K562 (cell line): ENCODE measurements at regions not wholly inside any gene's neighbourhood (a gene's known extent, or its start where the extent isn't known, plus 50 kb on each side); places are given as distances from the start of the nearest gene placed in this dataset.

Source experiments
- ATAC-seq: fragments of 200-7000 bp; cut with Tn5 transposase; 3 replicates; pipeline ENCODE4 v1.9.1; 2020; ENCODE audit warnings: moderate library complexity
- BruUV-seq: library from RNA; stranded (reverse); fragments of 400-500 nt; replicated peaks from 2 replicates; lab custom pipeline; 2021; lab: Mats Ljungman, UMichigan
- CTCF ChIA-PET: fragments of 300-600 bp; formaldehyde crosslinking; extraction: SDS; loops from one replicate; lab custom pipeline; 2021; ENCODE audit warnings: low intra/inter-chr PET ratio; lab: Yijun Ruan, JAX
- POLR2A ChIA-PET: fragments of 300-600, 350-650 bp; sonication (Branson Sonifier 250); formaldehyde crosslinking; extraction: SDS; loops from one replicate; lab custom pipeline; 2021; ENCODE audit warnings: antibody characterized with exemption, inconsistent platforms; lab: Yijun Ruan, JAX
- DNase-seq, 4 experiments: peaks; one replicate each; pipeline versions ENCODE4 v3.0.0 to v3.0.0-alpha.2; 2011 to 2018; ENCODE audit warnings: low spot score in 3 of 4, mixed read lengths in 3 of 4; ENCODE audit errors: extremely low read depth in 1 of 4
- FAIRE-seq: peaks from 2 replicates; lab custom pipeline; 2011; peaks lifted over from hg19 to GRCh38; lab: Jason Lieb, UNC
- H2AFZ ChIP-seq: 2 replicates; pipeline ENCODE4 v1.6.0; 2011; ENCODE audit warnings: low read depth, low read length, control low read depth, inconsistent platforms
- H3K27ac ChIP-seq: fragments of 200-600 bp; 3 replicates; pipeline ENCODE4 v1.8.0; 2011; ENCODE audit warnings: low read depth, mild to moderate bottlenecking, control low read depth, inconsistent platforms, low read length, moderate library complexity, mixed read lengths; ENCODE audit errors: extremely low read depth
- H3K27me3 ChIP-seq, 2 experiments: fragments of 300-600 bp in 1 of 2; 2 replicates in 1 of 2; 3 replicates in 1 of 2; pipeline versions ENCODE4 v1.6.0 to v1.8.0; 2011; ENCODE audit warnings: inconsistent platforms in 2 of 2, low read length in 2 of 2, mild to moderate bottlenecking in 1 of 2, mixed read lengths in 1 of 2, moderate library complexity in 1 of 2; ENCODE audit not compliant: control insufficient read depth in 2 of 2, insufficient read depth in 2 of 2
- H3K36me3 ChIP-seq: fragments of 300-600 bp; 3 replicates; pipeline ENCODE4 v1.8.0; 2011; ENCODE audit warnings: mild to moderate bottlenecking, low read length, inconsistent platforms; ENCODE audit not compliant: control insufficient read depth, insufficient read depth
- H3K4me1 ChIP-seq, 2 experiments: fragments of 200-600 bp in 1 of 2; replicated peaks in 1 of 2; 2 replicates in 1 of 2; 3 replicates in 1 of 2; pipeline versions ENCODE4 v1.5.1 to v1.8.0; 2011; ENCODE audit warnings: inconsistent platforms in 2 of 2, low read length in 2 of 2, mild to moderate bottlenecking in 1 of 2, mixed read lengths in 1 of 2, moderate library complexity in 1 of 2; ENCODE audit not compliant: control insufficient read depth in 2 of 2, insufficient read depth in 2 of 2
- H3K4me2 ChIP-seq: 2 replicates; pipeline ENCODE4 v1.6.1; 2011; ENCODE audit warnings: low read length, control low read depth, inconsistent platforms, mixed read lengths; ENCODE audit not compliant: insufficient read depth
- H3K4me3 ChIP-seq: fragments of 200-600 bp; sonication (generic), shearing (Covaris generic); 2 replicates; pipeline ENCODE4 v1.5.1; 2016; ENCODE audit warnings: control low read depth, inconsistent platforms
- H3K79me2 ChIP-seq: fragments of 200-600 bp; 3 replicates; pipeline ENCODE4 v1.8.0; 2011; ENCODE audit warnings: low read length, inconsistent platforms; ENCODE audit not compliant: control insufficient read depth, insufficient read depth
- H3K9ac ChIP-seq, 2 experiments: 2 replicates each; pipeline versions ENCODE4 v1.6.0 to v1.6.1; 2011; ENCODE audit warnings: low read depth in 2 of 2, low read length in 2 of 2, control low read depth in 1 of 2, inconsistent platforms in 1 of 2, mild to moderate bottlenecking in 1 of 2, mixed read lengths in 1 of 2; ENCODE audit not compliant: insufficient read depth in 1 of 2
- H3K9me1 ChIP-seq: one replicate; pipeline ENCODE4 v1.6.0; 2011; ENCODE audit warnings: inconsistent platforms, mild to moderate bottlenecking, low read length, moderate library complexity; ENCODE audit not compliant: control insufficient read depth, insufficient read depth
- H3K9me3 ChIP-seq: replicated peaks from 2 replicates; pipeline ENCODE4 v1.5.1; 2011; ENCODE audit warnings: low read depth, low read length, inconsistent platforms; ENCODE audit not compliant: control insufficient read depth, insufficient read depth
- H4K20me1 ChIP-seq: replicated peaks from 2 replicates; pipeline ENCODE4 v1.6.1; 2011; ENCODE audit warnings: low read length, inconsistent platforms, mixed read lengths; ENCODE audit not compliant: control insufficient read depth, insufficient read depth
- THRB ChIP-seq: fragments of 450-650 bp; formaldehyde crosslinking; conservative IDR thresholded peaks from 2 replicates; pipeline ENCODE4 v1.4.0; 2022; ENCODE audit warnings: mild to moderate bottlenecking, missing genetic modification characterization
- WGBS: fragments of 100-300 bp; shearing (Covaris generic); methylation state at CpG from one replicate; pipeline ENCODE4 v1.1.6; 2016; ENCODE audit warnings: low coverage, mixed read lengths; ENCODE audit not compliant: insufficient coverage; ENCODE audit errors: missing lambda C conversion rate; 5-methylcytosine and 5-hydroxymethylcytosine counted together
- in situ Hi-C: fragments of 300-500 bp; cut with MboI; formaldehyde crosslinking; loops from 4 replicates; pipeline ENCODE4 v1.15.0; 2018; ENCODE audit warnings: inconsistent platforms, mixed read lengths
- intact Hi-C: fragments of 100-400 bp; cut with micrococcal nuclease; formaldehyde crosslinking; loops from 2 replicates; pipeline ENCODE4 v1.14.2; 2022

DNA sequence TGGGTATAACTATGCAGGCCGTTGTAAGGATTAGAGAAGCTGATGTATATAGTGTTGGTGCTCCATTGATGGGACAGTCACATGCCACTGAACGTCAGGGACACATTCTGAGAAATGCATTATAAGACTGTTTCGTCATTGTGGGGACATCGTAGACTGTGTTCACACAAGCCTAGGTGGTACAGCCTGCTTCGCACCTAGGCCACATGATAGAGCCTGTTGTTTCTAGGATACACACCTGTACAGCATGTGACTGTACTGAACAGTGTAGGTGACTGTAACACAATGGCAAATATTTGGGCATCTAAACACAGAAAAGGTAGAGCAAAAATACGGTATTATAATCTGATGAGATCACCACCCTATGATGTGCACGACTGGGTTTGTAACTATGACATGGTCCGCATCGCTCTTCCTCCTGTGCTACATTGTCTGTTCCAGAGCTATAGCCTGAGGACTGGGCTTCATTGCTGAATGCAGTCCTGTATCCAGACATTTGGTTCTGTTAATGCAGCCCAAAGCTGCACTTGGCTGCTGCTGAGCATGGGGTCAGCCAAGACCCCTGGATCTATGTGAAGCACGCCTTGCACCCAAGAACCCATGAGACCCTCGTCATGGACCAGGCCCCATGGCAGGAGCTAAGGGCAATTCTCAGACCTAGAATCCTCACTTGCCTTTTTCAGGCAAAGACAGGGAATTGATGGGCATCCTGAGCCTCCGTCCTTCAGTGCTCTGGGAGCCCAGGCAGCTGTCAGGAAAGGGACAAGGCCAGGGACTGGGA is 51.1 kb upstream of the THY1 start:
- BruUV-seq, result no TSS peak
- ChIA-PET CTCF (interaction anchor here (0.8 to 3.6 kb wide), 6 partner anchors 11 to 151 kb away, joined by 3 to 51 read pairs (median 4); no protein-coding TSS in a partner anchor), POLR2A (interaction anchor here (0.7 to 1.4 kb wide), 9 partner anchors 14 to 277 kb away, joined by 3 to 6 read pairs (median 4); no protein-coding TSS in a partner anchor)
- Histone ChIP-seq H3K4me3 (no peak overlapping the region), H2AFZ (no peak overlapping the region), H3K9me1 (no peaks in the 10 kb centered on the region), H4K20me1 (0 out of 2 replicates have a peak, but pooled peaks cover 2% of the 10 kb centered on the region), H3K27ac (no peak overlapping the region), H3K4me2 (no peak overlapping the region), H3K79me2 (no peaks in the 10 kb centered on the region), H3K4me1 (peaks cover 4 to 11% of the 10 kb centered on the region in 2 experiments; a peak in 4 of 5 replicates), H3K9me3 (no peaks in the 10 kb centered on the region), H3K9ac (no peak overlapping the region), H3K27me3 (0 out of 5 replicates have a peak, but pooled peaks cover 0 to 9% of the 10 kb centered on the region in 2 experiments), H3K36me3 (no peaks in the 10 kb centered on the region)
- DNase-seq (no peak), ATAC-seq (no peak), FAIRE-seq (no peak)
- TF ChIP-seq THRB (CRISPR knock-in tag), result no peak
- in situ Hi-C loops, result loop anchor here (5.0 kb wide), 1 partner anchor 117 kb away; no protein-coding TSS in a partner anchor
- intact Hi-C loops, result loop anchor here (1.0 to 5.0 kb wide), 4 partner anchors 47 to 135 kb away; partner anchors contain the start of gene USP2
- 57% methylated on average over 12 of the region's 12 CpGs for WGBS
